Psoas muscle (tissue), 7 donors: ENCODE measurements at regions not wholly inside any gene's neighbourhood (a gene's known extent, or its start where the extent isn't known, plus 50 kb on each side); places are given as distances from the start of the nearest gene placed in this dataset.

Experiments used
- ATAC-seq, 4 donors: fragments of 200-7000 bp; cut with Tn5 transposase; one replicate each; pipeline ENCODE4 v1.9.1; 2020; ENCODE audit warnings: moderate library complexity in 3 of 4, mild to moderate bottlenecking in 2 of 4
- DNase-seq, 2 donors: peaks; one replicate each; pipeline ENCODE4 v3.0.0-alpha.2; 2020
- H3K27ac ChIP-seq: fragments of 200-600 bp; one replicate; pipeline ENCODE4 v1.8.0; 2022
- H3K27me3 ChIP-seq, 3 donors: fragments of 200-600 bp in 1 of 3; one replicate each; pipeline versions ENCODE4 v1.6.1 to v1.8.0; 2013 to 2022; ENCODE audit warnings: low read length in 2 of 3, mild to moderate bottlenecking in 2 of 3, moderate library complexity in 1 of 3; ENCODE audit not compliant: insufficient read depth in 3 of 3
- H3K36me3 ChIP-seq, 2 donors: fragments of 200-600 bp in 1 of 2; one replicate each; pipeline versions ENCODE4 v1.6.1 to v1.8.0; 2013 to 2022; ENCODE audit warnings: low read depth in 1 of 2, mild to moderate bottlenecking in 1 of 2, moderate library complexity in 1 of 2; ENCODE audit not compliant: insufficient read depth in 1 of 2
- H3K4me1 ChIP-seq: fragments of 200-600 bp; one replicate; pipeline ENCODE4 v1.8.0; 2022
- H3K4me3 ChIP-seq: fragments of 200-600 bp; one replicate; pipeline ENCODE4 v1.8.0; 2022; ENCODE audit warnings: mild to moderate bottlenecking
- H3K9me3 ChIP-seq: fragments of 200-600 bp; one replicate; pipeline ENCODE4 v1.8.0; 2022
- WGBS, 3 donors: extraction: QIAGEN DNeasy Blood & Tissue Kit; methylation state at CpG; one replicate each; pipeline versions ENCODE4 v1.1.6 to v1.1.7; 2013; 5-methylcytosine and 5-hydroxymethylcytosine counted together
- intact Hi-C, 2 donors: fragments of 100-400 bp; cut with DNase I; formaldehyde crosslinking; loops; one replicate each; pipeline versions ENCODE4 v1.11.0 to v1.14.2; 2022
- TF ChIP-seq, protein P1 (sequence below): fragments of 200-600 bp; IDR thresholded peaks from one replicate; pipeline ENCODE4 v1.8.0; 2022; ENCODE audit warnings: antibody characterized with exemption
- donor health status: healthy with polysubstance abuse.
- donor health status: DM: no; HTN: no; CAD: no; lungs with moderate emphysema.
- donor health status: Bipolar disorder and iron deficiency.
- donor health status: healthy.
- donor health status: DM: yes; HTN: yes; CAD: no.
- donor health status: DM: no; HTN: no; CAD: no.
- donor health status: DM: yes; HTN: yes; CAD: no.

DNA sequence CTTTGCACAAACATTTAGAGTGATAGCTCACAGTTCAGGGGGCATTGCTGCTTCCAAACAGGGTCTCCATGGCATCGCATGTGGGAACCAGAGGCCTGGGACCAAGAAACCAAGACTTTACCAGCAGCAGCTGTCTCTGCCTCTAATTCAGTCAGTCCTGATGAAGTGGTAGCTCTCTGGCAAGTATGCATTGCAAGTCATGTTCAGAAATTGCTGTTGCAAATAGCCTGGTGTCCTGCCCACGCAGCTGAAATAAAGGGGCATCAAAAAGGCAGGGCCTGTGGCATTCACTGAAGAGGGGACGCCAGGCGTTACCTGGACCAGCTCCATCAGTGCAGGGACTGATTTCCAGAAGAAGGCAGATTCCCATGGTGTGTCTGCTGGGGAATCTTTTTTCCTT lies 121.3 kb downstream of the CD47 start:
- Histone ChIP-seq H3K4me3 (no peak overlapping the region), H3K27me3 (no peaks in the 10 kb centered on the region), H3K4me1 (peaks cover 5% of the 10 kb centered on the region), H3K9me3 (no peaks in the 10 kb centered on the region), H3K36me3 (no peaks in the 10 kb centered on the region), H3K27ac (no peak overlapping the region)
- DNase-seq, result no peak
- peak in 3 of 4 donors; percentile 56 to 71 (median 71) for ATAC-seq
- TF ChIP-seq, protein P1, sequence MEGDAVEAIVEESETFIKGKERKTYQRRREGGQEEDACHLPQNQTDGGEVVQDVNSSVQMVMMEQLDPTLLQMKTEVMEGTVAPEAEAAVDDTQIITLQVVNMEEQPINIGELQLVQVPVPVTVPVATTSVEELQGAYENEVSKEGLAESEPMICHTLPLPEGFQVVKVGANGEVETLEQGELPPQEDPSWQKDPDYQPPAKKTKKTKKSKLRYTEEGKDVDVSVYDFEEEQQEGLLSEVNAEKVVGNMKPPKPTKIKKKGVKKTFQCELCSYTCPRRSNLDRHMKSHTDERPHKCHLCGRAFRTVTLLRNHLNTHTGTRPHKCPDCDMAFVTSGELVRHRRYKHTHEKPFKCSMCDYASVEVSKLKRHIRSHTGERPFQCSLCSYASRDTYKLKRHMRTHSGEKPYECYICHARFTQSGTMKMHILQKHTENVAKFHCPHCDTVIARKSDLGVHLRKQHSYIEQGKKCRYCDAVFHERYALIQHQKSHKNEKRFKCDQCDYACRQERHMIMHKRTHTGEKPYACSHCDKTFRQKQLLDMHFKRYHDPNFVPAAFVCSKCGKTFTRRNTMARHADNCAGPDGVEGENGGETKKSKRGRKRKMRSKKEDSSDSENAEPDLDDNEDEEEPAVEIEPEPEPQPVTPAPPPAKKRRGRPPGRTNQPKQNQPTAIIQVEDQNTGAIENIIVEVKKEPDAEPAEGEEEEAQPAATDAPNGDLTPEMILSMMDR, result no peak
- 51 to 65% (median 65%) methylated on average over 4 of the region's 4 CpGs for WGBS, 3 donors
- intact Hi-C loops, result no loop called here

DNA sequence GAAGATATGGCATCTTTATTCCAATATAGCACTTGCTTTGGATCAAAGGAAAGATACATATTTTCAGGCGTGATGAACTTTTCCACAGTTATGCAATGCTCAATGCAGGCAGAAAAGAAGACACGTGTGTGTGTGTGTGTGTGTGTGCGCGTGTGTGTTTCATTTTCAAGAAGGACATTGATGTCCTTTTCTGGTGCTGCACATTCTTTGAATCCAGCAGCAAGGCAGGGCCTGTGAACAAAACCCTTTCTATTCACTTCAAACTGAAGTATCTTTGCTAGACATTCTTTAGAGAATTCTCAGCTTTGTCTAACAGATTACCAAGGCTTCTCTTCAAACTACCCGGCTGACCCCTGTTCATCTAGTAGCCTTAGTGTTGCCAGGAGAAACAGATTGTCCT lies 124.6 kb downstream of the CD47 start:
- Histone ChIP-seq H3K36me3 (peaks cover 0 to 3% of the 10 kb centered on the region in 2 donors), H3K27me3 (no peaks in the 10 kb centered on the region), H3K4me3 (no peak overlapping the region), H3K4me1 (peaks cover 5% of the 10 kb centered on the region), H3K27ac (no peak overlapping the region), H3K9me3 (no peaks in the 10 kb centered on the region)
- 76 to 94% (median 84%) methylated on average over 5 of the region's 5 CpGs for WGBS, 3 donors
- ATAC-seq (no peak), DNase-seq (no peak)
- intact Hi-C loops, result no loop called here
- TF ChIP-seq, protein P1, result no peak

- ATAC-seq, result no peak
- intact Hi-C loops, result no loop called here
- no peak overlapping the region for H3K27ac ChIP-seq
These were observed 125.6 kb downstream of the CD47 start for GRCh38 chr3:107965136-107965655.

DNA sequence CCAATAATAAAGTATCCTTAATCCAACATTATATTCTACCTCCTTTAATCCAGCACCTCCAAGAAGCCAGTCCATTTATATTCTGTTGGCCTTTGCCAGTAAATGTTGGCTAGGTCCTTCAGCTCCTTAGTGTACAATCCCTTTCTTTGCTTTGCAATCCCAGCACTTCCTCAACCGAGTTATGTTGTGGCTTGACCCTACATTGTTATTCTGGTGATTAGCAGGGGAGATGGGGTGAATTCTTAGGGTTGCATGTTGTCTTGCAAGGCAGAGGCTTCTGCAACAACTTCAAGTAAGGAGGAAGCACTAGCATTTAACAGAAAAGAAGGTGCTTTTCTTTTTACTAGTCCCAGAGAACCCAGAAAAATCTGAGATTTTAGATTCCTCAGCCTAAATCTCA lies 127.2 kb downstream of the CD47 start:
- H3K4me3 ChIP-seq, result no peak overlapping the region
- H3K27me3 ChIP-seq, result no peaks in the 10 kb centered on the region
- intact Hi-C loops, result no loop called here
- no peaks in the 10 kb centered on the region for H3K9me3 ChIP-seq
- H3K36me3 ChIP-seq, result peaks cover 0 to 3% of the 10 kb centered on the region in 2 donors
- ATAC-seq (no peak), DNase-seq (no peak)
- no peaks in the 10 kb centered on the region for H3K4me1 ChIP-seq
- H3K27ac ChIP-seq, result no peak overlapping the region
- 80 to 92% (median 86%) methylated on average over 1 of the region's 1 CpG for WGBS, 3 donors
- TF ChIP-seq, protein P1, result no peak

More at GRCh38 chr3:107965136-107965655, 125.6 kb downstream of the CD47 start:
- TF ChIP-seq, protein P1, result no peak
- no peak overlapping the region for H3K4me3 ChIP-seq
- no peaks in the 10 kb centered on the region for H3K9me3 ChIP-seq
- peaks cover 2% of the 10 kb centered on the region for H3K4me1 ChIP-seq
- H3K36me3 ChIP-seq, result peaks cover 0 to 3% of the 10 kb centered on the region in 2 donors
- no peak for DNase-seq
- WGBS, 3 donors, result 61 to 73% (median 63%) methylated on average over 5 of the region's 5 CpGs
- no peaks in the 10 kb centered on the region for H3K27me3 ChIP-seq

DNA sequence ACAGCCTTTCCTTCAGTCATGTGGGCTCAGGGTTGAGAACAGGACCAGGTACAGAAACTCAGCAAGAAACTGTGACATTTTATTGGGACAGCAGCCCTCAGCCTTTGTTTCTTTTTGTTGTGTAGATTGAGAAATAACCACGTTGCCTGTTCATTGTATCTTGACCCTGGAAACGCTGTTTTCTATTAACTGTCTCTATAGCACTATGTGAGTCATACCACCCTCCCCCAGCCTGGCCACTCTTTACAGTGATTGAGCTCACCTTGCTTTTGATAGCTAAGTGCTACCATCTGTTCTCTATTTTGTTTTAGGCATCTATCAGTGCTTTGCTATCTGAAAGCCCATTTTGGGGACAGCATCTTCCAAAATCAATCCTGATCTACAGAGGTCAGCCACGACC lies 127.9 kb downstream of the CD47 start:
- TF ChIP-seq, protein P1, result no peak
- intact Hi-C loops, result no loop called here
- WGBS, 3 donors, result 86 to 93% (median 86%) methylated on average over 3 of the region's 3 CpGs
- no peaks in the 10 kb centered on the region for H3K27me3 ChIP-seq
- peaks cover 0 to 3% of the 10 kb centered on the region in 2 donors for H3K36me3 ChIP-seq
- no peaks in the 10 kb centered on the region for H3K9me3 ChIP-seq
- H3K27ac ChIP-seq, result no peak overlapping the region
- ATAC-seq (no peak), DNase-seq (no peak)
- H3K4me1 ChIP-seq, result peaks cover under 1% of the 10 kb centered on the region
- H3K4me3 ChIP-seq, result no peak overlapping the region
